ENCODE measurements at regions not wholly inside any gene's neighbourhood (a gene's known extent, or its start where the extent isn't known, plus 50 kb on each side); places are given as distances from the start of the nearest gene placed in this dataset.

- DNase-seq (ENCODE audit: low spot score): no peak
Observed at GRCh38 chr1:23639460-23640095, 52.0 kb upstream of the RPL11 start.

DNA sequence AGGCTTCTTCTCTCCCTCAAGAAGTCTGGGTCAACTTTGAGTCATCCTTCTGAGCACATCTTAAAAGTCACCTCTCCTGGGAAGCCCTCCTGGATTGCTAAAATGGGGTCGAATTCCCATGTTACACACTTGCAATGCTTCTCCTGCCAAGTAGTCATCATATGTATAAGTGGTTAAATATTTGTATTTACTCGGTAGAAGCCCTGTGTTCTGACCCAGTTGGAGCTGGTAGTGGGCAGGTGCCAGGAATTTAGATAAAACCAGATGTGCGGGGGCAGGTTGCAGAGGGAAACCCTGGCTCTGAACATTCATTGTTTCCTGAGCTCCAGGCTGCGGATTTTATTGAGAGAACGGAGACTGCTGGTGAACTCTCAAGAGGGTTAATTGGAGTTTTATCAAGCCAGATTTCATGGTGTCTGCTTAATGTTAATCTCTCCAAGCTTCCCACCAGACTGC, 52.8 kb upstream of the RPL11 start:
- DNase-seq (ENCODE audit: low spot score): no peak

DNA sequence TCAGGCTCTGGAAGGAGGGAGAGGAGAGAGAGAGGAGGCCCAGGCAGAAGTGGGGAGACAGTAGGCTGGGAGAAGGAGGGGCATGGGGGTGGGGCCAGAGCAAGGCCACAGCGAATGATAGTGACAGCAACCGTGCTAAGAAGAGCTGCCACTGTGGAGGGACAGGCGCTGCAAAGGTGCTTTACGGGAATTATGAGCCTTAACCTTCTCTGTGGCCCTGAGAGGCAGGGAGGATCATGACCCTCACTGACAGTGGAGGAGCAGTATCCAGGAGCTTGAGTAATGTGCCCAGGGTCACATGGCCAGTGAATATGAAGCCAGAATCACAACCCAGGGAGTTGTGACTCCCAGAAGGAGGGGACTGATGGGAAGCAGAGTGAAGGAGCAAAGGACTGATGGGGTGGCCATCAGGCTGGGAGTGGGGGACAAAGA, 53.4 kb upstream of the RPL11 start:
- DNase-seq (ENCODE audit: low spot score): no peak

GRCh38 chr1:23636009-23636408, 55.6 kb upstream of the RPL11 start:
- no peak for DNase-seq (ENCODE audit: low spot score)

DNA sequence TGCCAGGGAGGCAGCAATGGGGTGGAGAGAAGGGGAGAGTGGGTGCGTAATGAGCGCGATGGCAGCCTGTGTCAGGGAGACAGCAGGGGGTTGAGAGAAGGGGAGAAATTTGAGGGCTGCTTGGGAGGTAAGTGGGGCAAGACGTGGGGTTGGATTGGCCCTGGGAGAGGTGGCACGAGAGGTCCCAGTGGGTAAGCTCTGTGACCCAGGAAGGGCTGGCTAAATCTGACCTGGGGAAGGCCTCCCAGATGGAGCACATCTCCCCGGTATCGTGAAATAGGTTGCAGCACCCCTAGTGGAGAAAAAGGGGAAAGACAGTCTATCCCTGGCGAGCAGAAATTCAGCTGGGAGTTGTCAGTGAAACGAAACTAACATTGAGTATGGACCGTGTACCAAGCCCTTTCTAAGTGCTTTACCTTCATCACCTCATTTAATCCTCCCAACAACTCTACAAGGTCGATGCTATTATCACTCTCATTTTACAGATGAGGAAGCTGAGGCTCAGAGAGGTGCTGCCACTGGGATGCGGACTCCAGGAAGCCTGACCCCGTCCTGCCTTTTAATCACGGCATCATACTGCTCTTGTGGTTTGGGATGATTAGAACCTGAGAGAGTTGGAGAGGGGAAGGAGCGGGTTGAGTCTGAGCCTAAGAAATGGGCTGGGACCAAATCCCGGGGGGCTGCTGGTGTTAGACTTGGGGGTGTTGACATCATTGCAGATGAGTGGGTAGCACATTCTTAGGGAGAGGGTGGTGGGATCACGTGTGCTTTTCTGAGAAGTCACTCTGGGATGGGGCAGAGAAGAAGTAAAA, 56.6 kb upstream of the RPL11 start:
- DNase-seq (ENCODE audit: low spot score): peak; percentile 68

DNA sequence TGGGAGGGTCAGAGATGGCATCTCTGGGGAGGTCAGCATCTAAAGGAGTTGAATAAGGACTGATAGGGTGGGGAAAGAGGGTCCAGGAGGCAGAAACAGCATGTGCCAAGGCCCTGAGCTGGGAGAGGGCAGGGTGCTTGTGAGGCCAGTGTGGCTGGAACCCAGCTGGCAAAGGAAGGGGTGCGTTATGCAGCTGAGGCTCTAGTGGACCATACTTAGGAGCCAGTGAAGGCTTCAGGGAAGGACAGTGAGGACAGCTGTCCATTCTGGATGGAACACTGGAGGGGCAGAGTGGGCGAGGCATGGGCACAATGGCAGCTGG, 57.1 kb upstream of the RPL11 start:
- no peak for DNase-seq (ENCODE audit: low spot score)

DNA sequence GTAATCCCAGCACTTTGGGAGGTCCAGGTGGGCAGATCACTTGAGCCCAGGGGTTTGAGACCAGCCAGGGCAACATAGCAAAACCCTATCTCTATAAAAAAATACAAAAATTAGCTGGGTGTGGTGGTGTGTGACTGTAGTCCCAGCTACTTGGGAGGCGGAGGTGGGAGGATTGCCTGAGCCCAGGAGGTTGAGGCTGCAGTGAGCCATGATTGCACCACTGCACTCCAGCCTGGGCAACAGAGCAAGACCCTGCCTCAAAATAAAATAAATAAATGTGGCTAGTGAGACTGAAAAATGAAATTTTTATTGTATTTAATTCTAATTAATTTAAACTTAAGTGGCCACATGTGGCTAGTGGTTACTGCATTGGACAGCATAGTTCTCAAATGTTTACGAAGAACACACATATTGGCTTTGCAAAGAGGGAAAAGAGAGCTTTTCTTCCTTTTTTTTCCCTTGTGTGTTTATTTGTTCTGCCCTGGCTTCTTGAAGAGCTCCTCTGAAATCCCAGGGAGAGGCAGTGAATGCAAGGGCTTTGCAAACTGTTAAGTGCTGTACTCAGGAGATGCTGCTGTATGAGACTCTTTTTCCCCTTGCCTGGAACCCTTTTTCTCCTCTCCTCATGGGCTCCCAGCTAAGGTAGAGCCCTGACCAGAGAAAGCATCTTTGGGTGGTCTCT, 59.0 kb upstream of the RPL11 start:
- no peak for DNase-seq (ENCODE audit: low spot score)

DNA sequence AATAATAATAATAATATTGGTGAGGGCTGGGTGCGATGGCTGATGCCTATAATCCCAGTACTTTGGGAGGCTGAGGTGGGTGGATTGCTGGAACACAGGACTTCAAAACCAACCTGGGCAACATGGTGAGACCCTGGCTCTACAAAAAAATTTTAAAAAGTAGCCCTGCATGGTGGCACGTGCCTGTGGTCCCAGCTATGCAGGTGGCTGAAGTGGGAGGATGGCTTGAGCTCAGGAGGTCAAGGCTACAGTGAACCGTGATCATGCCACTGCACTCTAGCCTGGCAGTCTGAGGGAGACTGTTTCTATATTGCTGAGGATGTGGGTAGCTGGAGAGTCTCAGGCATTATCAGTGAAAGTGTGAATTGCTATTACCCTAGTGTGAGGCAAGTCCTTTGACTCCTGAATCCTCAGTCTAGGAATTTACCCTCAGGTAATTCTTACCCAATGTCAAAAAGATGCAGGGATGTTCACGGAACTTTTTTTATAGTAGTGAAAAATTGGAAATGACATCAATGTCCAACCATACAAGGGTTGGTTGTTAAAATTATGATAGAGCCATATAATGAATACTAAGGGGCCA, 61.8 kb upstream of the RPL11 start:
- DNase-seq (ENCODE audit: low spot score): no peak

GRCh38 chr1:23628951-23629387, 62.6 kb upstream of the RPL11 start:
- DNase-seq (ENCODE audit: low spot score): no peak

DNA sequence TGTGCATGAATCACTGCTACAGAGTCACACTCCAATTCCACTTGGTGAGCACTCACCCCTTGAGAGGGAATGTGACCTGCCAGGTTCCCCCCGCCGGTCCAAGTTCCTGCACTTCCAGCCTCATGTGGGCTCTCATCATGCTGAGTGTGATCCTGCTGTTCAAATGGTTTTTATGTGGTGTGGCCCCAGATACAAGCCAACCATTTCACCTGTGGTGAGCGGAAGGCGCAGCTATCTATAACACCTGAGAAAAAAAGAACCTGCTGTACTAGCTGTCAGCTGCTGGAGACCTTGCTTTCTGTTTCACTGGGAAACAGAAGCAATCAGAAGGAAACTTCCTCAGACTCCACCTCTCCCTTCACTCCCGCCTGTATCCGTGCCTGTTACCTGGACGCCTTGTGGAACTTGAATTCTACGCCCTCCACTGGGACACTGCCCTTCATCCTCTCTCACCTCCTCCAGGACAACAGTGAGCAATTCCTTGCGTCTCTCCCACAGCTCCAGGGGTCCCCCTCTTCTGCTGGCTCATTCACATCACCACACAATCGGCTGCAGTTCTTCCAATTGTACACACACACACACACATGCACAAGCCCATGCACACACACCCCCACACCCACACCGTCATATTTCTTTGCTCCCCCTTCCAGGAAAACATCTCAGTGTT, 64.4 kb upstream of the RPL11 start:
- no peak for DNase-seq (ENCODE audit: low spot score)

DNA sequence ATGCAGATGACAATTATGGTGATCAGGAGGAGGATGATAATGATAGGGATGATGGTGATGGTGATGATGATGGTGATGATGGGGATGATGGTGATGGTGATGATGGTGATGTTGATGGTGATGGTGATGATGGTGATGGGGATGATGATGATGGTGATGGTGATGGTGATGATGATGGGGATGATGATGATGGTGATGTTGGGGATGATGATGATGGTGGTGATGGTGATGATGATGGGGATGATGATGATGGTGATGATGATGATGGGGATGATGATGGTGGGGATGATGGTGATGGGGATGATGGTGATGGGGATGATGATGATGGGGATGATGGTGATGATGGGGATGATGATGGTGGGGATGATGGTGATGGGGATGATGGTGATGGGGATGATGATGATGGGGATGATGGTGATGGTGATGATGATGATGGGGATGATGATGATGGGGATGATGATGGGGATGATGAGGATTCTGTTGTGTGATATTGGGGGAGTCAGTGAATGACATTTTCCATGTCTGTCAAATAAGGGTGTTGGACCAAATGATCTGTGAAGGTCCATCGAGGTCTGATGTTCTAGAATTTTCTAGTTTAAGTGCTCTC, 65.6 kb upstream of the RPL11 start:
- no peak for DNase-seq (ENCODE audit: low spot score)

GRCh38 chr1:23625459-23625858, 66.1 kb upstream of the RPL11 start:
- DNase-seq (ENCODE audit: low spot score): no peak

DNA sequence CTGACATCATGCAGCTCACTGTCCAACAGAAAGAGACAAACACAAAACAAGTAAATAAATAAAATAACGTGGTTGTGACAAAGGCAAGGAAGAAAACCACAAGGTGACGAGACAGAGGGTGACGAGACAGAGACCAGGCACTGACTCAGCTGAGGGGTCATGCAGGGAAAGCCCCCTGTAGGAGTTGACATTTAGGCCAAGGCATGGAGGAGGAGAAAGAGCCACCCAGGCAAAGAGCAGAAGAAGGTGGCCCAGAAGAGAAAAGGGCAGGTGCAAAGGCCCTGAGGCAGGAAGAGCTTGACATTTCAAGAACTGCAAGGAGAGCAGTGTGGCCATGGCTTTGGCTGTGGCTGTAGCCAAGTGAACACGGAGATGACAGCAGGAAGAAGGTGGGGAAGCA, 65.1 kb upstream of the ID3 start:
- DNase-seq (ENCODE audit: low spot score): no peak

GRCh38 chr1:23622284-23622683, 63.0 kb upstream of the ID3 start:
- DNase-seq (ENCODE audit: low spot score): no peak

DNA sequence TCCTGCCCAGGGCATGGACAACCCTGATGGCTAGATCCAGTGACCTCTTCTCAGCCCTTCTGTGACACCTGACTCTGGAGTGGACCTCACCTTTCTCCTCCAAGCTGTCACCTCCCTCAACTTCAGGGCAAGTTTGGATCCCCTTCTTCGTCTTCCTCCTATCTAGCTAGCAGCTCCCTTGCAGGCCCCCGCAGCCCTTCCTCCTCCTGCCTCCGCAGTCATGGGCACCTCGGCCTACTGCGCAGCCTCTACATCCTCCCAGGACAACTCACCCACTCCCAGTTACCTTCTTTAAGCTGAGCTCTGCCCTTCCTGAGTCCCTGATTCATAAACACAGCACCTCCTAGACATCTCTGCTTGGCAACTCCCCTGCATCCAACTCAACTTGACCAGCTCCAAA, 61.3 kb upstream of the ID3 start:
- no peak for DNase-seq (ENCODE audit: low spot score)

DNA sequence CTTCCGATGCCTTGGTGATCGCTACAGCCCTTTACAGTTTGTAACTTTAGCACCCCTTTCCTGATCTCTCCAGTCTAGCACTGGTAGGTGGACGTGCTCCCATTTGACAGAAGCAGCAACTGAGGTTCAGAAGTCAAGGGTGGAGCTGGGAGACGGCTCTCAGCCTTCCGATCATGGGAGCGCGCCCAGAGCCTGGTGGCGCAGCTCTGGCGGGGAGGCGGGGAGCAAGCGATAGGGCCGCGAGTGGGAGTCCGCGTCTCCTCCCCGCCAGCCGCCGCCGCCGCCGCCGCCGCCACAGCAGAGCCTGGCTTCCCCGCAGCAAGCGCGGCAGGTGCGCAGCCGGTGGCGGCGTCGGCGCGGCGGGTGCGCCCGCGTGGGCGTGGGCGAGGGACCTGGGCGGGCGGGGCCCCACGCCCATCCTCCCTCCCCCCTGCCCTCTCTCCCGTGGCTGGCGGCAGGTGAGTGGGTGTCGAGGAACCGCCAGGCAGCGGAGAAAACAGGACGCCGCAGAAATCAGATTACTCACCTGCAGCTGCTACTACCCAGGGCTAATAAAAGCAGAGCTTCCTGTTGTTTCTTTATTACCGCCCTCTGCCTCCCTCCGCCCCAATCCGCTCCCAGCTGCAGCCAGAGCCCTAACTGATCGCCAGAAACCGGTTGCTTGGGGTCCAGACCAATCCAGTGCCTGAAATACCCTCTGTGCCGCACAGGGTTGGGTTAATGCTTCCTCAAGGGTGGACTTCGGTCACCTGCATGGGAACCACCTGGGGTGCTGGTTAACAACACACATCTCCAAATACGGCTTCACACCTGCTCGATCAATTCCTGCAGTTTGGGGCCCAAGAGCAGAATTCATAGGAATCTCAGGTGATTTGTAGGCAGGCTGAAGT, 60.2 kb upstream of the ID3 start:
- no peak for DNase-seq (ENCODE audit: low spot score)

GRCh38 chr1:23618586-23619083, 59.3 kb upstream of the ID3 start:
- no peak for DNase-seq (ENCODE audit: low spot score)

DNA sequence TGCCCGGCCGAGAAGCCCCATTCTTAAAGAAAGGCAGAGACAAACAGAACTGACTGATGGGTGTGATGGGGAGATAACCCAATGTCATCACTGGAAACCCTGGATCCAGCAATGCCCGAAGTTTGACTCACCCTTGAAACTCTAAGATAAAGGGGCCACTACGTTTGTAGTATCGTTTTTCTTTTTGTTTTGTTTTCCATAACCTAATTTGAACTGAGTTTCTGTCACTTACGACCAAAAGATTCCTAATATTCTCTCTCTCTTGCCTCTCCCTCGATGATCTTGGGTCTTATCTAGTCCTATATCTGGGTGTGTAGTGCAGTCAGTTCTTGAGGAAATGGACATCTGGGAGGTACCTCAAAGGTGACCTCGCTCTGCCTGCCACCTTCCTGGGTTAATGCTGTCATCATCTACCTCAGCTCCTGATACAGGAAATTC, 57.8 kb upstream of the ID3 start:
- no peak for DNase-seq (ENCODE audit: low spot score)

DNA sequence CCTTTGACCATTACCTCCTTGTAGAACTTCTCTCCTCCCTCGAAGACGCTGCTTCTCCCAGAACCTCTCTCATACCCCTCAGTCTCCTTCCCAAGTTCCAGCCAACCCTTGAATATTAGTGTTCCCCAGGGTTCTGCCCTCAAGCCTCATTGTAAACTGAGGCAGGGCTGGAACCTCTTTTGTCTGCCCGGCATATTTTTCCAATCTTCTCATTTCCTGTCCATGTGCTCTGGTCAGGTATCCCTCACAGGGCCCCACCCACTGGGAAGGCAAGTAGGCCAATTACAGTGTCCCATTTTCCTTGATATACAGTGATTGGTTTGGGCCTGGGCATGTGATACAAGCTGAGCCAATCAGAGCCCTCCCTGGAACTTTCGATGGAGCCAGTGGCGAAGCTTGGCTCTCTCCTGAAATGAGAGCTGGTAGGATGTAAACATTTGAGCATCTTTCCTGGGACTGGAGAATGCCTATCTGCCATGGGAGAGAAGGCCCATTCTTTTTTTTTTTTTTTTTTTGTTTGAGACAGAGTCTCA, 57.1 kb upstream of the ID3 start:
- DNase-seq (ENCODE audit: low spot score): no peak

GRCh38 chr1:23615852-23616251, 56.6 kb upstream of the ID3 start:
- no peak for DNase-seq (ENCODE audit: low spot score)

Measured in Ammon's horn (tissue), 1 donor.